Activated naive CD4-positive, alpha-beta T cell treated with Interleukin-2 at 50 U/mL for 16 hours (primary cell): ENCODE measurements at regions not wholly inside any gene's neighbourhood (a gene's known extent, or its start where the extent isn't known, plus 50 kb on each side); places are given as distances from the start of the nearest gene placed in this dataset.

Source experiments
- DNase-seq: peaks from one replicate; pipeline ENCODE4 v3.0.0-alpha.2; 2020

- no peak for DNase-seq
Observed at GRCh38 chr2:550860-551567, 126.2 kb downstream of the TMEM18 start.

GRCh38 chr2:545711-546650 lies 131.2 kb downstream of the TMEM18 start:
- DNase-seq = no peak

- DNase-seq = no peak
Observed at GRCh38 chr2:545228-545627, 132.0 kb downstream of the TMEM18 start.

- no peak for DNase-seq
Observed at GRCh38 chr2:538646-539045, 138.6 kb downstream of the TMEM18 start.

GRCh38 chr2:535222-535621 lies 142.0 kb downstream of the TMEM18 start:
- no peak for DNase-seq

GRCh38 chr2:529852-530251 lies 147.4 kb downstream of the TMEM18 start:
- no peak for DNase-seq

GRCh38 chr2:529424-529823 lies 147.8 kb downstream of the TMEM18 start:
- DNase-seq = no peak

GRCh38 chr2:527581-527980 lies 149.6 kb downstream of the TMEM18 start:
- no peak for DNase-seq

- no peak for DNase-seq
Observed at GRCh38 chr2:526918-527317, 150.3 kb downstream of the TMEM18 start.

- DNase-seq = no peak
Observed at GRCh38 chr2:525611-526010, 151.6 kb downstream of the TMEM18 start.

- no peak for DNase-seq
Observed at GRCh38 chr2:525021-525420, 152.2 kb downstream of the TMEM18 start.

GRCh38 chr2:524442-524841 lies 152.8 kb downstream of the TMEM18 start:
- no peak for DNase-seq

- DNase-seq = no peak
Observed at GRCh38 chr2:523698-524270, 153.4 kb downstream of the TMEM18 start.

GRCh38 chr2:522776-523175 lies 154.4 kb downstream of the TMEM18 start:
- no peak for DNase-seq

GRCh38 chr2:521853-522530 lies 155.2 kb downstream of the TMEM18 start:
- DNase-seq = no peak

- DNase-seq = no peak
Observed at GRCh38 chr2:520663-521340, 156.4 kb downstream of the TMEM18 start.

GRCh38 chr2:516944-517343 lies 160.3 kb downstream of the TMEM18 start:
- DNase-seq = no peak

- DNase-seq = no peak
Observed at GRCh38 chr2:516131-516530, 161.1 kb downstream of the TMEM18 start.

- DNase-seq = no peak
Observed at GRCh38 chr2:515441-516127, 161.6 kb downstream of the TMEM18 start.

- DNase-seq = no peak
Observed at GRCh38 chr2:513981-514706, 163.1 kb downstream of the TMEM18 start.

GRCh38 chr2:510839-511238 lies 166.4 kb downstream of the TMEM18 start:
- DNase-seq = no peak
